ENCODE measurements at regions not wholly inside any gene's neighbourhood (a gene's known extent, or its start where the extent isn't known, plus 50 kb on each side); places are given as distances from the start of the nearest gene placed in this dataset.
"Not testable (repeated sequence)": the region's sequence is repeated elsewhere in the genome, so short reads cannot be mapped to it uniquely, and the experiment has no call there.

GRCh38 chr7:42677751-42678699 lies 233.8 kb downstream of the C7orf25 start:
- DNase-seq (ENCODE audit: low spot score) = peak; percentile 71

GRCh38 chr7:42674541-42674940 lies 237.3 kb downstream of the C7orf25 start:
- no peak for DNase-seq (ENCODE audit: low spot score)

- DNase-seq (ENCODE audit: low spot score) = no peak
Measured at GRCh38 chr7:42673951-42674350, 237.9 kb downstream of the C7orf25 start.

GRCh38 chr7:42672339-42672999 lies 239.4 kb downstream of the C7orf25 start:
- DNase-seq (ENCODE audit: low spot score) = peak; percentile 12

GRCh38 chr7:42671627-42672026 lies 240.2 kb downstream of the C7orf25 start:
- no peak for DNase-seq (ENCODE audit: low spot score)

GRCh38 chr7:42666994-42667393 lies 244.9 kb downstream of the C7orf25 start:
- DNase-seq (ENCODE audit: low spot score) = no peak

- no peak for DNase-seq (ENCODE audit: low spot score)
Measured at GRCh38 chr7:42662862-42663261, 249.0 kb downstream of the C7orf25 start.

- DNase-seq (ENCODE audit: low spot score) = peak; percentile 60
Measured at GRCh38 chr7:42661312-42661711, 250.6 kb downstream of the C7orf25 start.

GRCh38 chr7:42650701-42651100 lies 261.2 kb downstream of the C7orf25 start:
- DNase-seq (ENCODE audit: low spot score) = no peak

GRCh38 chr7:42650171-42650570 lies 261.7 kb downstream of the C7orf25 start:
- no peak for DNase-seq (ENCODE audit: low spot score)

GRCh38 chr7:42645906-42646305 lies 266.0 kb downstream of the C7orf25 start:
- DNase-seq (ENCODE audit: low spot score) = peak; percentile 35

- no peak for DNase-seq (ENCODE audit: low spot score)
Measured at GRCh38 chr7:42642699-42643098, 269.2 kb downstream of the C7orf25 start.

GRCh38 chr7:42639930-42640329 lies 271.9 kb downstream of the C7orf25 start:
- DNase-seq (ENCODE audit: low spot score) = no peak

- not testable (repeated sequence) for DNase-seq (ENCODE audit: low spot score)
Measured at GRCh38 chr7:42636380-42636779, 275.5 kb downstream of the C7orf25 start.

- DNase-seq (ENCODE audit: low spot score) = no peak
Measured at GRCh38 chr7:42628054-42628453, 283.8 kb downstream of the C7orf25 start.

- DNase-seq (ENCODE audit: low spot score) = no peak
Measured at GRCh38 chr7:42627626-42628025, 284.2 kb downstream of the C7orf25 start.

GRCh38 chr7:42627101-42627500 lies 284.8 kb downstream of the C7orf25 start:
- no peak for DNase-seq (ENCODE audit: low spot score)

GRCh38 chr7:42625421-42625820 lies 286.4 kb downstream of the C7orf25 start:
- no peak for DNase-seq (ENCODE audit: low spot score)

- peak; percentile 20 for DNase-seq (ENCODE audit: low spot score)
Measured at GRCh38 chr7:42624471-42624870, 287.4 kb downstream of the C7orf25 start.

- no peak for DNase-seq (ENCODE audit: low spot score)
Measured at GRCh38 chr7:42621543-42622219, 290.2 kb downstream of the C7orf25 start.

- DNase-seq (ENCODE audit: low spot score) = no peak
Measured at GRCh38 chr7:42618651-42619360, 293.1 kb downstream of the C7orf25 start.

All from kidney tubule cell (primary cell).